ENCODE measurements at regions not wholly inside any gene's neighbourhood (a gene's known extent, or its start where the extent isn't known, plus 50 kb on each side); places are given as distances from the start of the nearest gene placed in this dataset.

GRCh38 chr5:156142867-156143266 lies 184.1 kb upstream of the SGCD start:
- no peak for TF ChIP-seq ZNF565 (CRISPR knock-in tag; conservative IDR thresholded peaks at IDR 0.05; ENCODE audit: low read depth)
- TF ChIP-seq PATZ1 (CRISPR knock-in tag; IDR thresholded peaks at IDR 0.05; ENCODE audit: borderline replicate concordance), result no peak
- TF ChIP-seq ZFP30 (CRISPR knock-in tag; IDR thresholded peaks at IDR 0.05), result no peak
- TF ChIP-seq TOX (CRISPR knock-in tag; IDR thresholded peaks at IDR 0.05; ENCODE audit: borderline replicate concordance), result no peak

Data from SK-N-SH treated with all-trans-retinoic acid at 6 μM for 48 hours (cell line).